HCT116 (cell line): ENCODE measurements at regions not wholly inside any gene's neighbourhood (a gene's known extent, or its start where the extent isn't known, plus 50 kb on each side); places are given as distances from the start of the nearest gene placed in this dataset.

ENCODE experiments used
- ATAC-seq: fragments of 200-7000 bp; cut with Tn5 transposase; 2 replicates; pipeline ENCODE4 v1.9.1; 2020; ENCODE audit warnings: mild to moderate bottlenecking, moderate library complexity
- BruUV-seq: library from RNA; stranded (reverse); fragments of 400-500 nt; replicated peaks from 2 replicates; lab custom pipeline; 2021; lab: Mats Ljungman, UMichigan
- CTCF ChIA-PET: fragments of 300-600 bp; sonication (Branson Sonifier 250); formaldehyde crosslinking; loops from one replicate; lab custom pipeline; 2021; ENCODE audit warnings: antibody characterized with exemption; lab: Charles Lee
- POLR2A ChIA-PET: fragments of 300-600, 350-600 bp; sonication (Branson Sonifier 250); formaldehyde crosslinking; loops from one replicate; lab custom pipeline; 2021; ENCODE audit warnings: antibody characterized with exemption; lab: Charles Lee
- RAD21 ChIA-PET, 2 experiments: fragments of 300-600 bp; sonication (Branson Sonifier 250); formaldehyde crosslinking; loops; one replicate each; lab custom pipeline; 2023; ENCODE audit warnings: low total read pairs in 2 of 2; ENCODE audit not compliant: uncharacterized antibody in 2 of 2, unreplicated experiment in 2 of 2, low non-redundant PET in 1 of 2; lab: Charles Lee
- DNase-seq: peaks from one replicate; pipeline ENCODE4 v3.0.0-alpha.2; 2010; ENCODE audit warnings: low read depth, low spot score
- H2AFZ ChIP-seq: fragments of 200-600 bp; shearing (Covaris generic), sonication (generic); 2 replicates; pipeline ENCODE4 v1.6.1; 2017; ENCODE audit warnings: low read depth, mixed run types, mixed read lengths, antibody characterized with exemption, low read length; ENCODE audit not compliant: poor library complexity, severe bottlenecking
- H3K27ac ChIP-seq: 2 replicates; pipeline ENCODE4 v1.5.1; 2012; ENCODE audit warnings: low read depth, low read length
- H3K27me3 ChIP-seq: fragments of 200-600 bp; sonication (generic); 2 replicates; pipeline ENCODE4 v1.6.1; 2016; ENCODE audit warnings: mixed run types, low read length, mixed read lengths; ENCODE audit not compliant: insufficient read depth
- H3K36me3 ChIP-seq, 2 experiments: fragments of 200-500 bp in 1 of 2; fragments of 200-600 bp in 1 of 2; sonication (Bioruptor generic) in 1 of 2; sonication (generic) in 1 of 2; 2 replicates each; pipeline versions ENCODE4 v1.5.1 to v1.6.1; 2014 to 2016; ENCODE audit warnings: low read length in 2 of 2, inconsistent platforms in 1 of 2, mixed read lengths in 1 of 2, mixed run types in 1 of 2; ENCODE audit not compliant: insufficient read depth in 2 of 2, control insufficient read depth in 1 of 2
- H3K4me1 ChIP-seq, 2 experiments: fragments of 200-600 bp in 1 of 2; sonication (generic) in 1 of 2; 2 replicates each; pipeline versions ENCODE4 v1.5.1 to v1.6.1; 2012 to 2017; ENCODE audit warnings: low read length in 2 of 2, inconsistent platforms in 1 of 2, mild to moderate bottlenecking in 1 of 2, mixed read lengths in 1 of 2, mixed run types in 1 of 2, moderate library complexity in 1 of 2; ENCODE audit not compliant: insufficient read depth in 2 of 2, control insufficient read depth in 1 of 2
- H3K4me2 ChIP-seq: fragments of 200-600 bp; sonication (generic); 2 replicates; pipeline ENCODE4 v1.6.1; 2017; ENCODE audit warnings: mixed run types, low read length, mixed read lengths
- H3K4me3 ChIP-seq, 2 experiments: fragments of 200-600 bp in 1 of 2; sonication (generic) in 1 of 2; replicated peaks in 1 of 2; 2 replicates each; pipeline ENCODE4 v1.5.1; 2011 to 2016; ENCODE audit warnings: low read length in 2 of 2, control low read depth in 1 of 2, low read depth in 1 of 2, mild to moderate bottlenecking in 1 of 2, mixed read lengths in 1 of 2, mixed run types in 1 of 2
- H3K79me2 ChIP-seq: fragments of 200-600 bp; sonication (generic); 2 replicates; pipeline ENCODE4 v1.6.1; 2017; ENCODE audit warnings: mild to moderate bottlenecking, mixed run types, low read length, moderate library complexity, mixed read lengths; ENCODE audit not compliant: insufficient read depth
- H3K9ac ChIP-seq: fragments of 200-600 bp; sonication (generic); 2 replicates; pipeline ENCODE4 v1.6.1; 2016; ENCODE audit warnings: low read length, mixed read lengths
- H3K9me2 ChIP-seq: fragments of 200-600 bp; sonication (generic), shearing (Covaris generic); 2 replicates; pipeline ENCODE4 v1.6.1; 2017; ENCODE audit warnings: mixed run types, mild to moderate bottlenecking, moderate library complexity; ENCODE audit not compliant: insufficient read depth
- H3K9me3 ChIP-seq, 2 experiments: fragments of 200-500 bp in 1 of 2; fragments of 200-600 bp in 1 of 2; sonication (Bioruptor generic) in 1 of 2; sonication (generic) in 1 of 2; 2 replicates each; pipeline ENCODE4 v1.6.1; 2014 to 2017; ENCODE audit warnings: low read length in 2 of 2, mixed read lengths in 2 of 2, inconsistent platforms in 1 of 2, low read depth in 1 of 2, mild to moderate bottlenecking in 1 of 2, mixed run types in 1 of 2, moderate library complexity in 1 of 2; ENCODE audit not compliant: control insufficient read depth in 1 of 2, insufficient read depth in 1 of 2
- H4K20me1 ChIP-seq: fragments of 200-600 bp; sonication (generic), shearing (Covaris generic); 2 replicates; pipeline ENCODE4 v1.6.1; 2017; ENCODE audit warnings: mixed run types, mild to moderate bottlenecking, moderate library complexity; ENCODE audit not compliant: insufficient read depth
- CEBPB ChIP-seq: IDR thresholded peaks from 2 replicates; pipeline ENCODE4 v1.6.1; 2012; ENCODE audit warnings: low read depth
- EGR1 ChIP-seq: IDR thresholded peaks from 2 replicates; pipeline ENCODE4 v1.6.1; 2012; ENCODE audit warnings: low read depth
- EZH2 ChIP-seq: fragments of 200-600 bp; sonication (generic); IDR thresholded peaks from 2 replicates; pipeline ENCODE4 v1.6.1; 2017; ENCODE audit warnings: antibody characterized with exemption, mixed run types
- POLR2A ChIP-seq: IDR thresholded peaks from 2 replicates; pipeline ENCODE4 v1.7.0; 2011; ENCODE audit warnings: borderline replicate concordance; ENCODE audit not compliant: insufficient read depth, insufficient read length; ENCODE audit errors: extremely low read depth
- RAD21 ChIP-seq: IDR thresholded peaks from 2 replicates; pipeline ENCODE4 v1.6.1; 2012; ENCODE audit warnings: low read depth, mild to moderate bottlenecking
- SIN3A ChIP-seq: IDR thresholded peaks from 2 replicates; pipeline ENCODE4 v1.6.1; 2012; ENCODE audit warnings: low read depth
- SP1 ChIP-seq: IDR thresholded peaks from 2 replicates; pipeline ENCODE4 v1.6.1; 2012; ENCODE audit warnings: low read depth
- SRF ChIP-seq: IDR thresholded peaks from 2 replicates; pipeline ENCODE4 v1.6.1; 2012; ENCODE audit warnings: low read depth
- TCF7L2 ChIP-seq: IDR thresholded peaks from 2 replicates; pipeline ENCODE4 v1.7.0; 2011; ENCODE audit warnings: borderline replicate concordance, inconsistent platforms; ENCODE audit not compliant: insufficient read depth, insufficient read length; ENCODE audit errors: extremely low read depth
- YY1 ChIP-seq: IDR thresholded peaks from 2 replicates; pipeline ENCODE4 v1.6.1; 2011; ENCODE audit warnings: low read length, low read depth, moderate library complexity, mild to moderate bottlenecking; ENCODE audit not compliant: insufficient replicate concordance; ENCODE audit errors: extremely low read depth
- ZNF274 ChIP-seq: fragments of 200-500 bp; sonication (Bioruptor generic); IDR thresholded peaks from 2 replicates; pipeline ENCODE4 v1.6.1; 2014; ENCODE audit warnings: mild to moderate bottlenecking, low read depth, low read length, inconsistent platforms
- intact Hi-C: fragments of 100-400 bp; cut with micrococcal nuclease; formaldehyde crosslinking; loops from 2 replicates; pipeline ENCODE4 v1.10.0; 2022
- TF ChIP-seq, protein P1 (sequence below), 3 experiments: fragments of 200-600 bp in 1 of 3; sonication (generic) in 1 of 3; IDR thresholded peaks in 2 of 3; conservative IDR thresholded peaks in 1 of 3; 2 replicates each; pipeline ENCODE4 v1.5.1; 2012 to 2017; ENCODE audit warnings: low read depth in 2 of 3, low read length in 2 of 3, antibody characterized with exemption in 1 of 3, borderline replicate concordance in 1 of 3, control low read depth in 1 of 3, mild to moderate bottlenecking in 1 of 3, mixed read lengths in 1 of 3, mixed run types in 1 of 3, moderate library complexity in 1 of 3; ENCODE audit not compliant: insufficient read depth in 1 of 3

DNA sequence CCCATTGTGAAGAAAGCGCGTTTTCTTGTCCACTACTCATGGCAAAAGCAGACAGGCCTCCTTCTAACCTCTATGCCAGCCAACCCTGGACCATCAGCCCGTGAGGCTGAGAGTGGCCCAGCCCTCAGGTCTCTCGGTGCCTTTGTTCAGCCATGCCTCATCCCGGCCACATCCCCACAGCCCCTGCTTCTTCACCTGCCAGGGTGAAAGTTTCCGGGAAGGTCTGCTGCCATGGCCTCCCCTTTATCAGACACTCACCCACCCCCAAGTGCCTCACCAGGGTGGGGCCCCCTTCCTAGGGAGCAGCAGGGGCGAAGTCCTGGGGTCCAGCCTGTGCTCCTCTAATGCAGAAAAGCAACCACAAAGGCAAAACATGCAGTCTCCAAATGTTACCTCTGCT lies 478.4 kb upstream of the SALL3 start:
- Histone ChIP-seq H2AFZ (no peak overlapping the region), H3K4me1 (no peaks in the 10 kb centered on the region), H3K27ac (no peak overlapping the region), H3K36me3 (no peaks in the 10 kb centered on the region), H3K4me2 (no peak overlapping the region), H3K79me2 (no peaks in the 10 kb centered on the region), H3K27me3 (no peaks in the 10 kb centered on the region), H3K9me3 (peaks cover 0 to 6% of the 10 kb centered on the region in 2 experiments; a peak in 2 of 4 replicates), H4K20me1 (no peaks in the 10 kb centered on the region), H3K4me3 (no peak overlapping the region), H3K9ac (no peak overlapping the region), H3K9me2 (no peaks in the 10 kb centered on the region)
- RAD21 ChIA-PET = no interaction called here
- intact Hi-C loops = no loop called here
- CTCF ChIA-PET = no interaction called here
- TF ChIP-seq SP1 (no peak), YY1 (no peak), SIN3A (no peak), SRF (no peak), TCF7L2 (no peak), ZNF274 (no peak), POLR2A (no peak), EZH2 (no peak), EGR1 (no peak), CEBPB (no peak), RAD21 (no peak)
- TF ChIP-seq, protein P1, sequence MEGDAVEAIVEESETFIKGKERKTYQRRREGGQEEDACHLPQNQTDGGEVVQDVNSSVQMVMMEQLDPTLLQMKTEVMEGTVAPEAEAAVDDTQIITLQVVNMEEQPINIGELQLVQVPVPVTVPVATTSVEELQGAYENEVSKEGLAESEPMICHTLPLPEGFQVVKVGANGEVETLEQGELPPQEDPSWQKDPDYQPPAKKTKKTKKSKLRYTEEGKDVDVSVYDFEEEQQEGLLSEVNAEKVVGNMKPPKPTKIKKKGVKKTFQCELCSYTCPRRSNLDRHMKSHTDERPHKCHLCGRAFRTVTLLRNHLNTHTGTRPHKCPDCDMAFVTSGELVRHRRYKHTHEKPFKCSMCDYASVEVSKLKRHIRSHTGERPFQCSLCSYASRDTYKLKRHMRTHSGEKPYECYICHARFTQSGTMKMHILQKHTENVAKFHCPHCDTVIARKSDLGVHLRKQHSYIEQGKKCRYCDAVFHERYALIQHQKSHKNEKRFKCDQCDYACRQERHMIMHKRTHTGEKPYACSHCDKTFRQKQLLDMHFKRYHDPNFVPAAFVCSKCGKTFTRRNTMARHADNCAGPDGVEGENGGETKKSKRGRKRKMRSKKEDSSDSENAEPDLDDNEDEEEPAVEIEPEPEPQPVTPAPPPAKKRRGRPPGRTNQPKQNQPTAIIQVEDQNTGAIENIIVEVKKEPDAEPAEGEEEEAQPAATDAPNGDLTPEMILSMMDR (IDR thresholded peaks at IDR 0.05 in 2 of 3, conservative IDR thresholded peaks at IDR 0.05 in 1 of 3; ENCODE audit: borderline replicate concordance in 1 of 3, insufficient read depth in 1 of 3, low read depth in 2 of 3, low read length in 2 of 3) = no peak
- POLR2A ChIA-PET = no interaction called here
- no TSS peak for BruUV-seq
- DNase-seq (no peak), ATAC-seq (no peak)
